ENCODE measurements at regions not wholly inside any gene's neighbourhood (a gene's known extent, or its start where the extent isn't known, plus 50 kb on each side); places are given as distances from the start of the nearest gene placed in this dataset.

GRCh38 chr5:120368923-120369715 is 95.0 kb upstream of the PRR16 start:
- no peak for TF ChIP-seq CTCF (IDR thresholded peaks at IDR 0.05)
- no peak for TF ChIP-seq POLR2A (IDR thresholded peaks at IDR 0.05)
